GM21515 (cell line): ENCODE measurements at regions not wholly inside any gene's neighbourhood (a gene's known extent, or its start where the extent isn't known, plus 50 kb on each side); places are given as distances from the start of the nearest gene placed in this dataset.

Source experiments
- ATAC-seq: cut with Tn5 transposase; IDR thresholded peaks from one replicate; pipeline ENCODE4 v1.9.1; 2021; ENCODE audit not compliant: unreplicated experiment

DNA sequence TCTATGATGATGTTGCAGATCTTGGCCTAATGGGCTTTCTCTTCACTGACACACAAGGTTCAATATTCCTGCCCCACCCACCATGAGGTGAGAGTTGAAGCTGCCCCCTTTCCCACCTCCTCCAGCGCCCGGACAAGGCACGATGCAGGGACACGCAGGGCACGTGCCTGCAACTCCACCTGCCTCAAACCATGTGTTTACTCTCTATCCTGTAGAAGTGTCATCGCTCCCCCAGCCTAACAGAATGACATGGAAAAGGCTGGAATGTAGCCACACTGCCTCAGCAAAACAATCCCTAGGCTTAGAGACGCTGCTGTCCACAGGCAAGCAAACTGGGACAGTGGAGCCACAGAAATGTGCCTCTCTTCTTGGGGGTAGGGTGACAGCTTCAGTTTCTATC lies 92.9 kb upstream of the SOD1 start:
- ATAC-seq = no peak

DNA sequence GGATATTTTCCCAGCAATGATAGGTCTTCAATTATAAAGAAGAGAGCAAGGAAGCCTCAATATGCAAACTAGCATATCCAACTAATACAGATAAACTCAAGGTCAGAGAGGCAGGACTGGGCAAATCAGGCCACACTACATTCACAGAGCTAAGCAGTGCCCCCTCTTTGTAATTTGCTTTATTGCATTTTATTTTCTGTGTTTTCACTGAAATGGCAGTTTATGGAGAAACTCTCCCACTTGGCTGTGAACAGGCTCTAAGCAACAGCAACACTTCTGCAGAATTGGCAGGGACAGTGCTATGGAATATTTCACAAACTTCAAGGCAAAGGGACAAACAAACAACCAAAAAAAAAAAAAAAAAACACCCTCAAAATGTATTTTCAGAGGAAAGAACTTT lies 93.4 kb upstream of the SOD1 start:
- no peak for ATAC-seq

DNA sequence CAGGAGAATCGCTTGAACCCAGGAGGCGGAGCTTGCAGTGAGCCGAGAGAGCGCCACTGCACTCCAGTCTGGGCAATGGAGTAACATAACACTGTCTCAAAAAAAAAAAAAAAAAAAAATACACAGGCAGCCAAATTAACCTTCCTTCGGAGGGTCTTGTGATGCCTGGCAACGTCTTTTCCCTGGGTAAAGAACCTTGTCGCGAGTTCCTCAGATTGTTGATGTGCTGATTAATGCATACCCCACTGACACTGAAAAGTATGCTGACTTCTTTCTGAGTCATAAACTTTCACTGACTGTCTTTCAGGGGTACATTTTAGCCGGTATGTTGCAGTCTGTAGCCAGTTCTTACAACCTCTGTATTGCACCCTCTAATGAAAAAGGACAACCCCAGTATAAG lies 95.1 kb upstream of the SOD1 start:
- no peak for ATAC-seq

DNA sequence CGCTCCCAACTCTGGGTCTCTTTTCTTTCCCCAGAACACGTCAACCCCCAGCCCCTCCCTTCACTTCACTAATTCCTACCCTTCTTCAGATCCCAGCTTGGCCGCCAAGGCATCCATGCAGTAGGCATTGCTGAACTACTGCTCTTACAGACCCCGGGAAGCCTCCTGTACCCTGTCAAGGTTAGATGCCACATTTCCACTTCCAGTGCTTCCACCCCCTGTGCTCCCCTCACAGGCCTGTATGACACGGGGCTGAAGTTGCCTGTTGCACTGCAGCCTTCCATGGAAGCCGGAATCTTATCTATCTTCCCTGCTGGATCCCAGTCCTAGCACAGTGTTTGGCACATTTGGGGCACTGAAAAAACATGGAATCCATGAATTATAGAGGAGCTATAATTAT lies 99.0 kb upstream of the SOD1 start:
- no peak for ATAC-seq

DNA sequence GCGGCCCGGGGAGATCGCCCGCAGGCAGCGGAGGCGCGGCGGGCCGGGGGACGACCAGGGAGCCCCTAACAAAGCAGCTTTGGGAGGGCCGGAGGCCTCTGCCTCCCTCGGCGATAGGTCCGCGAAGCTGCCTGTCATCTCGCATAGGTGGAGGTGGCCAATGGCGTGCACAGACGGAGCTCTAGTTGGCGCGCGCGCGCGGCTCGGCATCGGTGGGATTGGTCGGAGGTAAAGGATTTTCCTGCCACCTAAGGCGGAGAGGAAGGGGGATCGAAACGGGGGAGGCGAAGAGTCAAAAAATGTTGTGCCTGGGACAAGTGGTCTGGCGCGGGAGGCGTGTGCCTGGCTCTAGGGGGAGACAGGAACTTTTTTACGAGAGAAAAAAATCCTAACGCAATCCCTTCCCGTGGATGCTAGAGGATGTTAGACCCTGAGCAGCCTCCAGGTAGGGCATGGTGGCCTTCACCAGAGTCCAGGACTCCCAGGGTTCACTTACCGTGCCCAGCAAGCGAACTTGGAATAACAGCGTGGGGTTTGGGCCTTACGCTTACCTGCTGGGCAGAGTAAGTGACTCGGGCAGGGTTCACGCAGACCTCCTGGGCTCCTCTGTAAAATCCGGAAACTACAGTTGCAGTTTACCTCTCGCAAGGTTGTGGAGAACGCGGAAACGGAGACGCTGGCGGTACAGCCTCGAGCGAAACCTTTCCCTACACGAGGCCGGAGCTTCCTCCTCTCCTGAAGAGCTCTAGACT lies 99.9 kb upstream of the SOD1 start:
- peak; percentile 78 for ATAC-seq

DNA sequence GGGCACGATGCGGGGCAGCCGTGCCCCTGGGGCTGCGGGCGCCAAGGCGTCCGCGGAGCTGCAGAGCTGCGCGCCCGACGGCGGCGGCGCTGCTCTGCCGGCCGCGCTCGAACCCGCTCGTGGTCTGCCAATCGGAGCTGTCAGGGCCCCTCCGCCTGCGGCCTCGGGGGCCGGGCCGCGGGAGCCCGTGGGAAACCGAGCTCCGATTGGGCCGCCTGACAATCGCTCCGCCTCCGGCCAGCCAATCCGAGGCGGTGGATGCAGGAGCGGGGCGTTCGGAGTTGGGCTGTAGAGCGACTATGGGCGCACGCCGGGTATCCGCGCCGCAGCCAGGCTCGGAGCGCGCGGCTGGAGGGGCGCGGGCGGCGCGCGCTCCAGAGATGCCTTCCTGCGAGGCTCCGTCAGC lies 100.5 kb upstream of the SOD1 start:
- ATAC-seq = peak; percentile 88

DNA sequence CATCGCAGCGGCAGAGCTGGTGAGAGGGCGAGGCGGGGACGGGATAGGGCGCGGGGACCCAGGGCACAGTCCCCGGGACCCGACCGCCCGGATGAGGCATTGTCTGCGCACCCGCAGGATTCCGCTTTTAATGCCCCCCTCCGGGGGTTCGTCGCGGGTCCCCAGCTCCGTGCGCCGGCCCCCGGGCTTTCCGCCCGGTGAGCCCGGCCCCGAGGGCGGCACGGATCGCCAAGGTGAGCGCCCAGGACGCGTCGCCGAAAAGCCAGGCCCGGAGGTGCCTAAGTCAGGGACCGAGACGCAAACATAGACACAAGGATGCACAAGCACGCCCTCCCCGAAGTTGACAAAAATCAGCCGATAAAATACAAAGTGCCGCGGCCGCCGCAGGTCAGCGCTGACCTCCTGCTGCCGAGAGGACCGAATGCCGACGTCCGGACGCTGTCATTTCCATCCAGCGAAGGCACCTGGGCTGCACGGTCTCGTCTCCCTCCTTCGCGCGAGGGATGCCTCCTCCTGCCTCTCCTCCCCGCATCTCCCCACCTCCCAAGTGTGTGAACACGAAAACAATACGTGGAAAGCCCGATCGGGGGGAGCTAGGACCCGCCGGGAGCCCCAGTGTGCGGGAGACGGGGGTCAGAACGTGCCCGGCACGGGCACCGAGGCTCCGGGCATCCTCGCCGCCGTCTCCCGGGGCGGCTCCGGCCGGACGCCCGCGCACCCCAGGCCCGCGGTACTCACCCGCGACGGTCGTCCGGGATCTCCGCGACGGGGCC lies 101.1 kb upstream of the SOD1 start:
- peak; percentile 17 for ATAC-seq

DNA sequence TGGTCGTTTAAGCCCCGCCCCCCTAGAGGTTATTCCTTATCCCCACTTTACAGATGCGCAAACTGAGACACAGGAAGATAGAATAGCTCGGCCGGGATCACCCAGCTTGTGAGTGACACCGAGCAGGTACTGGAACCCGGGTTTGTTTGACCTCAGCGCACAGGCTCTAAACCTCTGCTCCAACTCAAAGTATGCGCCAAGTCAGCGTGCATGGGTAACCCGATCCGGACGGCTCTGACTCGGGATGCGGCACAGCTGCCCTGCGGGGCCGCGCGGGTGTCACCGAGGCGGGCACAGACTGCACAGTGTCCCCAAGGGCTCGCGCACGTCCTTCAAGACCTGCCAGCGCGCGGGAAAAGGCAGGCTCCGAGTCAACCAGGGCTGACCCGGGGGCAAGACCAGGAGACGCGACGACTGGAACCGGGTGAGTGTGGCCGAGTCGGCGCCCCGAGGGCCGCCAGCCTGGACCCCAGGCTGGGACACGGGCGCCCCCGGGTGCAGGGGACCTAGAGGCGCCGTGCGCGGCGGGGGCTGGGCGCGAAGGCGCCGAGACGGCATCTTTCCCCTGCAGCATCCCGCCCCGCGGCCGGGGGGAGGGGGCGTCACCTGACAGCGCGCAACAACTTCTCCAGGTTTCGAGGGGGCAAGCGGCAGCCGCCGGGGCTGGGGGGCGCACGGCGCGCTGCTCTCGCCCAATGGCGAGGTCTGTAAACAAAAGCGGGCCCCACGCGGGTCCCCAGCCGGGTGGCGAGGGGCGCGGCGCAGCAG lies 101.9 kb upstream of the SOD1 start:
- ATAC-seq = no peak

DNA sequence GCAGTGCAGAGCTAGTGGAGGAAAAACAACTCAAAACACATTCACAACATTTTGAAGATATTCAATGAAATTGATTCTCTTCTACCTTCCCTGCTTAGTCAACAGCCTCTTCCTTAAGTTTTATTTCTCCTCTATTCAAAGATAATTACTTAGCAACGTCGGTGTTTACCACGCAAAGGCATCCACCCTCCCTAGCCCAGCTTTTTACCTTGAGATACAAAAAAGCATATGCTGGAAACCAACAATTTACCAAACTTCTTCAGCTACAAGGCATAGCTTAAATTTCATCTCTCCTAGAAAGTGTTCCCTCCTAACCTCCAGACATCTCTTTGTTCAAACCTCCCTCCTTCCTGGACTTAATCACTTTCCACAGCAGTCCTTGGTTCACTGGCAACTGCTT lies 102.8 kb upstream of the SOD1 start:
- no peak for ATAC-seq

DNA sequence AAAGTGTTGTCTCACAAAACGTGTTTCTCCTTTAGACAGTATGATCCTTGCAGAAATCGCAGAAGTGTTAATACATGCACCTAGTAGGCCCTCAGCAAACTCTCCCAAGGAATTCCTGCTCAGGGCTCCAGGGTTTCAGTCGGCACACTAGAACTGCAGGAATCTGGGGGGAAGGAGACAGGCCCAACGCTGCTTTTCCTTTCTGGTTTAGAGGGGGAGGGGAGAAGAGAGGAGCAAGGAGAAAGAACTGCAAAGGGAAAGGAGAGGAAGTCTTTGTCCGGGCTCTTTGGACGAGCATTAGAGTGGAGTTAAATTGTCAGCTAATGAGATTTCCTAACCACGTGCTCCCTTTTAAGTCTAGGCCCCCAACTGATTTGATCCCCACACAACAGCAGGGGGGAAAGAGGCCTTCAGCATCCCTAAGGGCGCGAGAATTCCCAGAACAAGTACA lies 103.7 kb upstream of the SOD1 start:
- ATAC-seq = no peak

DNA sequence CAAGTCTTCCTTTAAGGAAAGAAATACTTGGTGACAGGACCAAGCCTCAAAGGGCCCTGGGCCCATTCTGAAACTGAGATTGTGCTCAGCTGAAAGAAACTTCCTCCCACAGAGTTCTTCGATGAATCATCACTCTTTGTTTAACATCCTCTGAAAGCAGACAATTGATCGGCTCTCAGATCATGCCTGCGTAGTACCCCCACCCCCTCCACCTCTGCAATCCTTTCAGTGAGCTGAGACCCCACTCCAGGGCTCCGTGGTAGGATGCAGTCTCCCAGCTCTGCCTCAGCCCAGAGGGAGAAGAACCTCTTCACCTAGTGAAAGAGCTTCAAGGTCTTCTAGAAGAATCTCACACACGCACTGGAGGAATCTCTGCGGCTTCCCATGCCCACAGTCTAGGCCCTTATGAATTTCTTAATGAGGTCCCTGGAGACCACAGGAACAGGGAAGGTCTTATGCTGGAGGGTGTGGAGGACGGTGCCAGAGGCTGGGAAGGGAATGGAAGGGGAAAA lies 104.9 kb upstream of the SOD1 start:
- no peak for ATAC-seq

DNA sequence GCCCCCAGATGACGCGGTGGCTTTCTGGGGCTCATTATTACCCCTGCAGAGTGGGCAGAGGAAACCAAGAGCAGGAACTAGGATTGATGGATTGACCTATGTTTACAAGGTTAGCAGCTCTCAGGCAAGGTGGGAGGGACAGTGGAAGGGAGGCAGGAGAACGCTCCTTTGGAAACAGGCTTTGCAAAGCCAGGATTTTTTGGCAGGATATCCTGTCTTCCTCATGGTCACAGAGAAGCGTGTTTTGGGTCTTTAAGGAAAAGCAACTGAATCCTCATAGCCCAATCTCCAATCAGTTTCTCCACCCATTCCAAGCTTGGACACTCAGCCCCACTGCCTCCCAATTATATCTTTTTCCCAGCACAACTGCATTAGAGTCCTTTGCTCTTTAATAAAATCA lies 105.6 kb upstream of the SOD1 start:
- no peak for ATAC-seq

DNA sequence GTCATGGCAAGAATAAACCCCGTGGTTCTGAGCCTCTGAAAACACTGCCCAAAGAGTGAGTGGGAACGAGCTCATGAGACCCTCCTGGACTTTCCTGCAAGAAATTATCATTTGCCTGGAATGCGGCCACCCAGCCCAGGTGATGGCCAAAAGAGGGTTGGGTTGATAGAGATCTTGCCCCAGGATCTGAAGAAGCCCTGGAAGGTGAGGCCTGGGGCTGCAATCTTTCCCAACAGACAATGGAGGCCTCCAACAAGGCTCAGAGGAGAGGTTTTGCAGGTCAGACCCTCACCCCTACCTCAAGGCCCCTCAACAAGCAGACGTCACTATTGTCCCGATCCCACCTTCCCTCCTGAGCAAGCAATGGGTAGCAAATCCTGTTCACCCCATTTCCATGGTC lies 106.0 kb upstream of the SOD1 start:
- no peak for ATAC-seq

DNA sequence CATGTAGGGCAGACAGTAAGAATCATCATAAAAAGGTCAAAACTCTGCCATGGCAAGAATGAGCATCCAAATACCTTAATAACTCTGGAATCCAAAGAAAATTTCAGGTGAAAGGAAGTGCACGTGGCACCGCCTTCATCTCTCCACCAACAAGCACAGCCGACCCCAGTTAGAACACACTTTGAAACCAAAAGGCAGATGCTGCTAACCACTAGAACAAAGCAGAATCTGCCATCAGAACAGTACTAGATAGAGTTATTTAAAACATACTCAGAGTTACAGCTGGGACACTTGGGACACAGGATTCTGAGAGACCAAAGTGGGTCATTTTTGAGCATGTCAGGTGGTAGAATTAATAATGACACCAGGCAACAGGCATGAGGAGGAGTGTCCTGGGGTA lies 106.7 kb upstream of the SOD1 start:
- no peak for ATAC-seq

DNA sequence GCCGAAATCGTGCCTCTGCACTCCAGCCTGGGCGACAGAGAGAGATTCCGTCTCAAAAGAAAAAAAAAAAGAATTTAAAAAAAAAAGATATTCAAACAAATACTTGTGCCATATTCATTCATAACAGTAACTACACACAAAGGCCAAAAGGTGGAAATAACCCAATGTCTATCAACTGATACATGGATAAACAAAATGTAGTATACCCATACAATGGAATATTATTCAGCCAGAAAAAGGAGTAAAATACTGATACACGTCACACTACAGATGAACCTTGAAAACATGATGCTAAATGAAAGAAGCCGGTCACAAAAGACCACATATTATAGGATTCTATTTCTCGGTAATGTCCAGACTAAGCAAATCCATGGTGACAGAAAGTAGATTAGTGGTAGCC lies 109.4 kb upstream of the SOD1 start:
- ATAC-seq = no peak

DNA sequence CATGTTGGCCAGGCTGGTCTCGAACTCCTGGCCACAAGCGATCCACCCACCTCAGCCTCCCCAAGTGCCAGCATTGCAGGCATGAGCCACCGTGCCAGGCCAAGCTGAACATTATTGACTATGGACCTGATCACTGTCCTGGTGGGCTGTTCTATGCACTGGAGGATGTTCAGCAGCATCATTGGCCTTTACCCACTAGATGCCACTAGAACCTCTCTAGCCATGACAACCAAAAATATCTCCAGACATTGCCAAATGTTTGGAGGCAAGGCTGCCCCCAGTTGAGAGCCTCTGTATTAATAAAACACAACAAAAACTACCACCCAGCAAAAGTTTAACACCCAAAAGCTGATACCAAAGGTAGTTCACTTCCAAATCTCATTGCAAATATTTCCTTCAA lies 110.8 kb upstream of the SOD1 start:
- ATAC-seq = no peak

DNA sequence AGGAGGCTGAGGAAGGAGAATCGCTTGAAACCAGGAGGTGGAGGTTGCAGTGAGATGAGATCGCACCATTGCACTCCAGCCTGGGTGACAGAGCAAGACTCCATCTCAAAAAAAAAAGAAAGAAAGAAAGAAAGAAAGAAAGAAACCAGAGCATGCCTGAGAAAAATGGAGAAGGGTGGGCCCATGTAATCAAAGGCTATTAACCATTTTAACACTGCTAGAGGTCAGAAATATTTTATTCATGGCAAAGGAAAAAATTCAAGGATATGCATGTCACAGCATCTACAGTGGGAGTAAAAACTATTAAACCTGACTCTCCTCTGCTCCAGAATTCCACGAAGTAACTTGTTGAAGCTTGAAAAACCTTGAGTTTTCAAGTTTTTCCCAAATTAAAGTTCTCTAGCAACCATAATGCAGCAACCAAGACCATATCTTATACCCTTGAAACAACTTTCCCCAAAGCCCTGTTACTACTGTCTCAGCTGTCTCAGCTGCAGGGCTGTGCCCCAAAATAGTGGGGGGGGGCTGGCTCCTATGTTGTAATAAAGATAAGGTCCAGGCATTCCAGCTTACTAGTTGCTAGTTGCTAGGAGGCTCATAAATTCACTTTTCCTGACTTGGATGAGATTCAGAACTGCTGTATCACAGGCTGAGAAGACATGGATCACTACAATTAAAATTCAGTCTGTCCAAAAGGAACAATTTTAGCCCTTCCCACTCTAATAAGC lies 112.9 kb upstream of the SOD1 start:
- ATAC-seq = no peak

DNA sequence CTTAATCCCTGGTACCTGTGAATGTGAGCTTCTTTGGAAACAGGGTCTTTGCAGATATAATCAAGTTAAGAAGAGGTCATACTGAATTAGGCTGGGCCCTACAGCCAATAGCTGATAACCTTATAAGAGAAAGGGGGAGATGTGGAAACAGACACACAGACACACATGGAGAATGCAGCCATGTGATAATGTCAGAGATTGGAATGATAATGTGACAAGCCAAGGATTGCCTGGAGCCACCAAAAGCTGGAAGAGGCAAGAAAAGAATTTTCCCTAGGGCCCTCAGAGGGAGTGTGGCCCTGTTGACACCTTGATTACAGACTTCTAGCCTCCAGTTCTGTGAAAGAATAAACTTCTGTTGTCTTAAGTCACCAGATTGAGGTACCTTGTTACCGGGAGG lies 114.5 kb upstream of the SOD1 start:
- no peak for ATAC-seq

DNA sequence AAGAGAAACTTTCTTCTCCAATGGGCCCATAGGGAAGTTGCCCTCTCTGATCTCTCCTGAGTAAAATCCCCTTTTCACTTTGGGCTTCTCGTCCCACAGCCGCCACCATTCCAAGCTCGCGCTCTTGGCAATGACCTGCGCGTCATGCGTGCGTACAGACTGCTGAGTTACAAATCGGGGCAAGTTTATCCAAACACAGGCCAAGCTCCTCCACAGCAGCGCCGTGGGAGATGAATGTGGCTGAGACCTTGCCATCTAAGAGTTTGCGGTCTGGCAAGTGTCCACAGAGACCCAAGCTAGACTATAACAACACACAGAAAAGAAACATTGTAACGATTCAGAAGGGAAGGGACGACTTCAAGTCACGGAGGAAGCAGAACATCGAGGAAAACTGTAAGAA lies 116.3 kb upstream of the SOD1 start:
- no peak for ATAC-seq

DNA sequence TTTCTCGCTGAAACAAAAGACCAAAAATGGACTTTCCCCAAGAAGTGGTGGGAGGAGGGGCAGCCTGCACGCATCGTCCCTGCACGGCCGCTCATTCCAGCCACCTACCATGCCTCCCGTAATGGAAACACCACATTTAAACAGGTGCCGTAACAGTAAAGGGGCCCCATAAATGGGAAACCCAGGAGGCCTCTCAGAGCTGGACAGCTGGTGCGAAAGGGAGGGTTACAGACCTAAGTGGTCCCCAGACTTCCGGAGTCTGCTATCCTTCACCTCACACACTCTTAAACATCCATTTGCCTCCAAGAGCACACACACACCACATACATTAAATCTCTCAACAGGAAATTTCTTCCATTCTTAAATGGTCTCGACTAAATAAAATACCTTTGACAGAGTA lies 120.7 kb upstream of the SOD1 start:
- no peak for ATAC-seq
